Stimulated activated CD4-positive, alpha-beta T cell treated with anti-CD3 and anti-CD28 coated beads, Interleukin-1b, Interleukin-23, amount 100 ng/mL, for 1 hour (primary cell): ENCODE measurements at regions not wholly inside any gene's neighbourhood (a gene's known extent, or its start where the extent isn't known, plus 50 kb on each side); places are given as distances from the start of the nearest gene placed in this dataset.

Source experiments
- DNase-seq, 2 donors: peaks; one replicate each; pipeline ENCODE4 v3.0.0-alpha.2; 2020; ENCODE audit warnings: low read depth in 2 of 2

- DNase-seq: no peak
Observed at GRCh38 chr18:78564030-78564429, 415.6 kb upstream of the SALL3 start.

DNA sequence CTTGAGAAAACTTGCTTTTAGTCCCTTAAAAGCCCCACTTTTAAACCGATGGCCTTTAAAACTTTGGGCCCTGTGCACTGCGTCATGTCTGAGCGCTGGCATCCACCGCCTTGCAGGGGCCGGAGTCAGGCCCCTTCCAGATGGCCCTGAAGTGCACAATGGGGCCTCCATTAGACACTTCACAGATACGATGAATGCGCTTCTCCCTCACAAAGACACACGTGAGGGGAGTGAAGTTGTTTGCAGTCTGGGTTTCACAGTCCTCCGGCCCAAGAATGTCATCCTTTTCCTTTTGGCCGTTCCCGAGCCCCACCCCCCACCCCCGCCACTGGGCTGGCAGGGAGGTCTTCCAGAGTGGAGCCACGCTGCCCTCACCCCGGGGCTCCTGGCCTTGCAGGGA is 415.1 kb upstream of the SALL3 start:
- no peak for DNase-seq

- DNase-seq: no peak
Observed at GRCh38 chr18:78565240-78565639, 414.4 kb upstream of the SALL3 start.

DNA sequence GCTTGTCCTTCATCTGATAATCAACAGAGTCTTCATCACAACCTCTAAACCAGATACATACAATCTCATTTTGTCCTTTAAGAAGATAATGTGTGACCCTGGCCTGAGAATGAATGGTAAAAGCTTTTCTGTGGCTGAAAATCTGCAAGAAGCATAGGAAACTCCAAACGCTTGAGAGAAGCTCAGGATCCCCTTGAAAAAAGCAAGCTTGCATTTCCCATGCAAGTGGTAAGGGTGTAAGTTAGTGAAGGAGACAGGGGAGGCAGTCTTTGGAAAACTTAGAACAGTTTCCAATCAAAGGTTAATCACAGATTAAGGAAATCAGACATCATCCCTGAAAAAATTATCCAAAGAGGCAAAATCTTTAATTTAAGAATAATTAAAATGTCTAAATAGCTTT is 413.6 kb upstream of the SALL3 start:
- no peak for DNase-seq

- no peak for DNase-seq
Observed at GRCh38 chr18:78566720-78567119, 412.9 kb upstream of the SALL3 start.

DNA sequence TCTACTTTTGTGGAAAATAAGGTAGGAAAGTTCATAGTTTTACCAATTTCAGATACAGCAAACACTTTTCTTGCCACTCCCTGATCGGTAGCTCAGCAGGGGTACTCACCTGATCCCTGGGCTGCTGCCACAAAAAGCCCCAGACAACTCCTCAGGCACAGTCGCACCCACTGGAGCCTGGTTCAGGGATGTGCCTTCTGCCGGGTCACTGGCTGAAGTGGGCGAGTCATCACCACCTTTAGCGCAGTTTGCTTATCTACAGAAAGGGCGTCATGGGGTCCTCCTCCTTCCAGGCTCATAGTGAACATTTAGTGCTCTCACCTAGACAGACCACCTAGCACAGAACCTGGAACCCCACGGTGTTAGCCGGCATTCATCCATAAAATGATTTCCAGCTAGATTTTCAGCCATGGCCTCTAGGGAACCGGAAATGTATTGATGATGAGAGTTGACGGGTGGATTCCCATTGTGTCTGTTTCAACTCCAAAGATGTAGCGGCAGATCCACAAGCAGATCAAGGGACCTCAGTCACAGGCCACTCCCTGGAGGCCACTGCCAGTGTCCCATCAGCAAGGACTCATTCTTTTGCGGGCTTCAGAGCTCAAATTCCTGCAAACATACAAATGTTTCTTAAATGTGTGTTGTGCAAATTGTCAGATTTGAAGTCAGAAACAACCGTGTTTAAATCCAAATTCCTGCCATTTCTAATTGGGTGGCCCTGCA is 408.4 kb upstream of the SALL3 start:
- no peak for DNase-seq

GRCh38 chr18:78571831-78572347 is 407.7 kb upstream of the SALL3 start:
- no peak for DNase-seq

DNA sequence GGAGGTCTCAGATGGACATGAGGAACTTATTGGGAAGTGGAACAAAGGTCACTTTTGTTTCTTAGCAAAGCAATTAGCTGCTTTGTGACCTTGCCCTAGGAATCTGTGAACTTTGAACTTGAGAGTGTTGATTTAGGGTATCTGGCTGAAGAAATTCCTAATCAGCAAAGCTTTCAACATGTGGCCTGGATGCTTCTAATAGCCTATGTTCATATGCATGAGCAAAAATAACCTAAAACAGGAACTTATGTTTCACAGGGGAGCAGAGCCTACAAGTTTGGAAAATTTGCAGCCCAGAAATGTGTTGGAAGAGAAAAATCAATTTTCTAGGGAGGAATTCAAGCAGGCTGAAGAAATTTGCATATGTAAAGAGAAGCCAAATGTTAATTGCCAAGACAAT is 405.8 kb upstream of the SALL3 start:
- DNase-seq: no peak

- DNase-seq: no peak
Observed at GRCh38 chr18:78576967-78577366, 402.7 kb upstream of the SALL3 start.

DNA sequence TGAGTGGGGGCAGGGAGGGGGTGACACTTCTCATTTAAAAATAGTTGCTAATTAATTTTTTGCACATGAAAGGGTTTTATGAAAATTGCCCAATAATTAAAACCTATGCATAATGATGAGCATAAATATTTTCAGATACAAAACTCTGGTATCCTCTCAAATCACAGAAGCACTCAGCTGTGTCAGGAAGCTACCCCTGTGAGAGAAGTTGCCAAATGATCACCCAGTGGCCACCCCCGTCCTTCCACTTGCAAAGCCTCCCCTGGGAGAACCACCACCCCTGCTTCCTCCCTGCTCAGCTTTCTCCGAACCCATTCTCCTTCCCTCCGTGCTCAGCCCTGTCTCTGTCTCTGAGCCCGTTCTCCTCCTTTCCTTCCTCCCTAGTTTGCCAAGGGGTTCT is 400.2 kb upstream of the SALL3 start:
- DNase-seq: no peak

DNA sequence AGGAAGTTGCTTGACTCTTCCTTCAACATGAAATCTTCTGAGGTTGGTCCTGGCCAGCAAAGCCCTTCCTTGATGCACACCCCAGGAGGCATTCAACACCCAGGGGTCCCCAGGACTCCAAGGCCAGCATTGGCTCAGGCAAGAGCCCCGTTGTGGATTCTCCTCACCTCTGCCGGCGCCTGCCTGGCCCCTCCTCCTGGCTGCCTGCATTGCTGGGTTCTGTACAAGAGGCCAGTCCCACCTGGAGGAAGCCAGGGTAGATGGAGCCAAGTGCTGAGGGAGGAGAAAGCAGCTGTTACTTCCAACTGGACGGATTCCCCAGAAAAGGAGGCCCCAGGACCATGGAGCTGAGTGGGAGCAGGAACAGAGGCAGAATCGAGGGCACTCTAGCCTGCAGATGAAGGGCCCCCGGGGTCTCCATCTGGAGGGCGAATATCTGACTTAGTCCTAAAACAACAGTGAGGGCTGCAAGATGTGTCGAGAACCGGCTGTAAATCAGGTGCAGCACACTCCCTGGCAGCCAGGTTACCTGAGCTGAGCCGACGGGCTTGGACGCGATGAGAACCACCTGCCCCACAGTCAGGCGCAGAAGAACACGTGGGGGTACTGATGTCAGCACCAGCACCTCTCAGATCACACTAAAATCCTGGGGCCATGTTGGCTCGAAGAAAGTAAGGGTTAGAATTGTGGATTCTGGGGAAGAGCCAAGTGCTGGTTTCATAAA is 399.6 kb upstream of the SALL3 start:
- no peak for DNase-seq

- DNase-seq: no peak
Observed at GRCh38 chr18:78580835-78581339, 398.7 kb upstream of the SALL3 start.

DNA sequence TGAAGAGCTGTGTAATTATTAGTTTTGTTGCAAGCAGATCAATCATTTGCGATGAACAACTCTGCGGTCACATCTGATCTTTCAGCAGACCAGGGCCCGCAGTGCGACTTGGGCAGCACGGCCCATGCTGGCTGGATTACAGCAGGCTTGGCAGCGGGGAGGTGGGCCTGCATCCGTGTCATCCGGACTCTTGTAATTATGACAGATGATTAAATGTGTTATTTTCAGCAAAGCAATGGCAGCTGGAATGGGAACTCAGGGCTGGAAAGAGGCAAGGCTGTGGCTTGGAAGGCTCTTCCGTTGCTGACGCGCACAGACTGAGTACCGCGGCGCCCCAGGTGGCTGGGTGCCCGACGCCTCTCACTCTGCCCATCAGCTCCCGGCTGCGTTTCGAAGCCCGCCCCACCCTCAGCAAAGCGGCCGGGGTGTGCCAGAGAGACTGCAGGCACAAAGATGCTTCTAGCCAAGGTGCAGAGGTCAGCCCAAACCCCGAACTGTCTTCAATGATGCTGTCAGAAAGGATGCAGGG is 397.4 kb upstream of the SALL3 start:
- no peak for DNase-seq

DNA sequence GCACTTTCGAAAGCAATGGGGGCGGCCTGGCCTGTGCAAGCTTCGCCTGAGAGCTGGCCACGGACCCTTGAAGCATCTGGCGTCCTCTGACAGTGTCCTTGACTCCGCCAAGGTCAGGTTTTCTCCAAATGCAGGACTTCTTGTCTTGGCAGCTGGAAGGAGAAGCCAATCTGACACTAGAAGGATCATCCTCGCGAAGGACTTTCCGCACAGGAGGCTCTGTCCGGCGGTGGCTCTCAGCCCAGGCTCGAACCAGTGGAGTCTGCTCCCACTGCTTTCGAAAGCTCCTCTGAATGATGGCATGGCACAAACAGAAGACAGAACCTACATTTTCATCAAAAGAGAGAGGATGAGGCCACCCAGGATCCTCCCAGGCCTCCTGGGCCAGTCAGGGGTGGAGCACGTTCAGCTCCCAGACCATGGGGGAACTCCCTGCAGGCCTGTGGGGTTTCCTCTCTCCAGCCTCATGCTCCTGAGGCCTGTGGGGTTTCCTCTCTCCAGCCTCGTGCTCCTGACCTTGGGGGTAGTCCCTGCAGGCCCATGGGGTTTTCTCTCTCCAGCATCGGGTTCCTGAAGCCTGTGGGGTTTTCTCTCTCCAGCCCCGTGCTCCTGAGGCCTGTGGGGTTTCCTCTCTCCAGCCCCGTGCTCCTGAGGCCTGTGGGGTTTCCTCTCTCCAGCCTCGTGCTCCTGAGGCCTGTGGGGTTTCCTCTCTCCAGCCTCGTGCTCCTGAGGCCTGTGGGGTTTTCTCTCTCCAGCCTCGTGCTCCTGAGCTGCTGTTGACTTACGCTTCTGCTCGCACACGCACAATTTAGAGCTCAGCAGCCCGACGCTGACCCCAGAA is 396.5 kb upstream of the SALL3 start:
- no peak for DNase-seq

DNA sequence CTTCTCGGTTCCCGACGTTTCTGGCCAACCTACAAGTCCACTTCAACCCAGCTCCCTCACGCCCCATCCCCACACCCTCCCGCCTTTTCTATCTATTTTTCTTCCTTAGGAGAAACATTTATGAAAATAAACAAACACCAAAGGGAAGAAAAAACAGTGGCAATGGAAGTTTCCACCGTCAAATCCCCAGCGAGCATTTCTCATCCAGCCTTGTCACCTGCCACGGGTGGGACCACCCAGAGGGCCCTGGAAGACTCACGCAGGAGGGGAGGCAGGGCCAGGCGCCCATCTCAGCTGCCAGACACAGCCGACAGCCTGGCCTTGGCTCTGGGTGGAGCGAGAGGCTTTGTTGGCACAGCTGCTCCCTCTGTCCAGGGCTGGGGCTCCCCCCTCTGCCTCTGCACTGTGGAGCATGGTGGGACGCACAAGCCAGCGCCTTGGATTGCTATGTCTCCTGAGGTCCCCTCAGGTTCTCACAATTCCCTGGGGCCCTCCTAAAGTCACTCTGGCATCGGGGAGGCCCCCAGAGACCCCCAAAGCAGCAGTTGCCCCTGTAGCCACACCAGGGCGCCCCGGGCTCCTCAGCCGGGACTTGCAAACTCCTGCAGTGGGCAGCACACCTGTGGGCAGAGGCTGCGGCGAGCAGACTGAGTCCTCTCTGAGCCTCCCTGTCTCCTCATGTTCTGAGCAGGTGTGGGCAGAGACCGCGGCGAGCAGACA is 395.7 kb upstream of the SALL3 start:
- DNase-seq: no peak

DNA sequence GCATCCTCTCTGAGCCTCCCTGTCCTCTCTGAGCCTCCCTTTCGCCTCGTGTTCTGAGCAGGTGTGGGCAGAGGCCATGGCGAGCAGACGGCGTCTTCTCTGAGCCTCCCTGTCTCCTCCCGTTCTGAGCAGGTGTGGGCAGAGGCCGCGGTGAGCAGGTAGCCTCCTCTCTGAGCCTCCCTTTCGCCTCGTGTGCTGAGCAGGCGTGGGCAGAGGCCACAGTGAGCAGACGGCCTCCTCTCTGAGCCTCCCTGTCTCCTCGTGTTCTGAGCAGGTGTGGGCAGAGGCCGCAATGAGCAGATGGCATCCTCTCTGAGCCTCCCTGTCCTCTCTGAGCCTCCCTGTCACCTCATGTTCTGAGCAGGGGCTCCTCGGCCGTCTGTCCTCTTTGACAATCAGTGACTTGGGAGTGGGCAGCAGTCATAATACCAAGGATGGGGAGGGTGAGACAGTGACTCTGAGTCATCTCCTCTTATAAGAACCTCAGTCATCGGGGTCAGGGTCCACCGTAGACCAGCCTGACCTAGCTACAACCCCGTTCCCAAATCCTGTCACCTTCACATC is 395.1 kb upstream of the SALL3 start:
- no peak for DNase-seq

GRCh38 chr18:78586586-78586985 is 393.0 kb upstream of the SALL3 start:
- no peak for DNase-seq

DNA sequence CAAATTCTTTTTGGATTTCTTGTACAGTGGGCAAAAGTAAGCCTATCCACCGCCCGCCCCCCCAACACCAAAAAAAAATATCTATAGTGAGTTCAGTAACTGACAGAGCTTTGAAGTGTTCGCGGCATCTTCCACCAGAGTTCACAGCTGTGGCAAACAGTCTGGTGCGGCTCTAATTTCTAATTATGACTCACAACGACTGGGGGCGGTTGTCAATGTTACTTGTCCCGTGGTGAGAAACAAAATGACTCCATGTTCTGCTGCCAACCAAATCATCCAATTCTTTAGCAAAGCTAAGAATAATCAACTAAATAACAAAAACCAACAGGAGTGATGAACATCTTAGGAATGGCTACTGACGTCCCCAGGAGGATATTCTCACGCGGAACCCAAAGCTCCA is 392.5 kb upstream of the SALL3 start:
- DNase-seq: no peak

- DNase-seq: no peak
Observed at GRCh38 chr18:78587626-78588600, 391.7 kb upstream of the SALL3 start.
